ENCODE measurements at regions not wholly inside any gene's neighbourhood (a gene's known extent, or its start where the extent isn't known, plus 50 kb on each side); places are given as distances from the start of the nearest gene placed in this dataset.

GRCh38 chr5:68041293-68041692 lies 174.3 kb upstream of the PIK3R1 start:
- H3K9me3 ChIP-seq (ENCODE audit: control insufficient read depth, insufficient read depth, low read depth, low read length), result no peaks in the 10 kb centered on the region
- TF ChIP-seq HIC1 (tag by site-specific recombination; IDR thresholded peaks at IDR 0.05) (no peak), ZNF544 (tag by site-specific recombination; IDR thresholded peaks at IDR 0.05) (no peak), ZNF341 (tag by site-specific recombination; IDR thresholded peaks at IDR 0.05; ENCODE audit: low read depth) (no peak), ZNF654 (tag by site-specific recombination; IDR thresholded peaks at IDR 0.05; ENCODE audit: low read depth) (no peak), ZNF830 (tag by site-specific recombination; IDR thresholded peaks at IDR 0.05; ENCODE audit: low read depth) (no peak), BCL11B (tag by site-specific recombination; IDR thresholded peaks at IDR 0.05; ENCODE audit: low read depth) (no peak), REPIN1 (tag by site-specific recombination; IDR thresholded peaks at IDR 0.05; ENCODE audit: low read depth) (no peak), KLF16 (tag by site-specific recombination; IDR thresholded peaks at IDR 0.05) (no peak), ZFP37 (tag by site-specific recombination; IDR thresholded peaks at IDR 0.05) (no peak), ZNF26 (tag by site-specific recombination; IDR thresholded peaks at IDR 0.05) (no peak)
- no peaks in the 10 kb centered on the region for H3K36me3 ChIP-seq (ENCODE audit: control insufficient read depth in 2 of 2, insufficient read depth in 1 of 2, low read length in 2 of 2)
- POLR2A ChIA-PET, result no interaction called here
- H3K4me1 ChIP-seq (ENCODE audit: control insufficient read depth, insufficient read depth, low read length), result no peaks in the 10 kb centered on the region
- H3K4me3 ChIP-seq (ENCODE audit: low read depth, low read length), result no peak overlapping the region
- CTCF ChIA-PET, result no interaction called here
- H3K27ac ChIP-seq (ENCODE audit: extremely low read depth, low read depth, low read length), result no peak overlapping the region

GRCh38 chr5:68037546-68037945 lies 178.0 kb upstream of the PIK3R1 start:
- H3K4me3 ChIP-seq (ENCODE audit: low read depth, low read length), result no peak overlapping the region
- CTCF ChIA-PET, result interaction anchor here (1.1 kb wide), 1 partner anchor 178 kb away, joined by 4 read pairs; the partner anchor contains the start of gene PIK3R1
- H3K27ac ChIP-seq (ENCODE audit: extremely low read depth, low read depth, low read length), result no peak overlapping the region
- TF ChIP-seq ZNF324 (tag by site-specific recombination; IDR thresholded peaks at IDR 0.05) (no peak), ZNF169 (tag by site-specific recombination; IDR thresholded peaks at IDR 0.05) (no peak), ZNF121 (tag by site-specific recombination; IDR thresholded peaks at IDR 0.05) (no peak), ZNF623 (tag by site-specific recombination; IDR thresholded peaks at IDR 0.05) (no peak), ZNF791 (tag by site-specific recombination; IDR thresholded peaks at IDR 0.05) (no peak), ZNF184 (tag by site-specific recombination; IDR thresholded peaks at IDR 0.05) (no peak), KLF7 (tag by site-specific recombination; IDR thresholded peaks at IDR 0.05; ENCODE audit: borderline replicate concordance) (no peak), ZNF549 (tag by site-specific recombination; IDR thresholded peaks at IDR 0.05) (no peak), BCL11B (tag by site-specific recombination; IDR thresholded peaks at IDR 0.05; ENCODE audit: low read depth) (no peak), ZNF302 (tag by site-specific recombination; IDR thresholded peaks at IDR 0.05; ENCODE audit: low read depth) (no peak), ZNF10 (tag by site-specific recombination; IDR thresholded peaks at IDR 0.05) (no peak), ZNF660 (tag by site-specific recombination; IDR thresholded peaks at IDR 0.05) (no peak), ZBTB48 (tag by site-specific recombination; IDR thresholded peaks at IDR 0.05) (no peak), RBAK (tag by site-specific recombination; IDR thresholded peaks at IDR 0.05) (no peak), HIC1 (tag by site-specific recombination; IDR thresholded peaks at IDR 0.05) (no peak), ZEB2 (tag by site-specific recombination; IDR thresholded peaks at IDR 0.05) (no peak)
- POLR2A ChIA-PET, result no interaction called here
- H3K36me3 ChIP-seq (ENCODE audit: control insufficient read depth in 2 of 2, insufficient read depth in 1 of 2, low read length in 2 of 2), result no peaks in the 10 kb centered on the region
- H3K4me1 ChIP-seq (ENCODE audit: control insufficient read depth, insufficient read depth, low read length), result no peaks in the 10 kb centered on the region
- no peaks in the 10 kb centered on the region for H3K9me3 ChIP-seq (ENCODE audit: control insufficient read depth, insufficient read depth, low read depth, low read length)

All from HEK293 (cell line).